GM18507 (cell line): ENCODE measurements at regions not wholly inside any gene's neighbourhood (a gene's known extent, or its start where the extent isn't known, plus 50 kb on each side); places are given as distances from the start of the nearest gene placed in this dataset.
"Not testable (repeated sequence)": the region's sequence is repeated elsewhere in the genome, so short reads cannot be mapped to it uniquely, and the experiment has no call there.

Source experiments
- DNase-seq: peaks from one replicate; pipeline ENCODE4 v3.0.0; 2011; ENCODE audit warnings: low read depth; ENCODE audit not compliant: insufficient read length; ENCODE audit errors: extremely low spot score
- FAIRE-seq: peaks from 2 replicates; lab custom pipeline; 2011; peaks lifted over from hg19 to GRCh38; lab: Jason Lieb, UNC

- no peak for DNase-seq
- no peak for FAIRE-seq
Measured at GRCh38 chr4:1589098-1589497, 95.0 kb downstream of the FAM53A start.

- DNase-seq: no peak
- no peak for FAIRE-seq
Measured at GRCh38 chr4:1588306-1588705, 95.8 kb downstream of the FAM53A start.

GRCh38 chr4:1584498-1584897 is 99.6 kb downstream of the FAM53A start:
- no peak for FAIRE-seq
- no peak for DNase-seq

GRCh38 chr4:1583859-1584258 is 100.3 kb downstream of the FAM53A start:
- DNase-seq (no peak), FAIRE-seq (no peak)

- FAIRE-seq (no peak), DNase-seq (no peak)
Measured at GRCh38 chr4:1583051-1583785, 100.9 kb downstream of the FAM53A start.

GRCh38 chr4:1582227-1582626 is 101.9 kb downstream of the FAM53A start:
- FAIRE-seq (no peak), DNase-seq (no peak)

GRCh38 chr4:1581164-1581894 is 102.8 kb downstream of the FAM53A start:
- peak; percentile 79 for DNase-seq
- peak; percentile 93 for FAIRE-seq

GRCh38 chr4:1580692-1581012 is 103.5 kb downstream of the FAM53A start:
- DNase-seq, FAIRE-seq: not testable (repeated sequence)

GRCh38 chr4:1579901-1580691 is 104.0 kb downstream of the FAM53A start:
- DNase-seq (peak; percentile 83), FAIRE-seq (peak; percentile 74)

- FAIRE-seq: no peak
- peak; percentile 62 for DNase-seq
Measured at GRCh38 chr4:1579001-1579900, 104.9 kb downstream of the FAM53A start.

- DNase-seq (no peak), FAIRE-seq (no peak)
Measured at GRCh38 chr4:1578251-1578773, 105.8 kb downstream of the FAM53A start.

GRCh38 chr4:1577822-1578217 is 106.3 kb downstream of the FAM53A start:
- no peak for DNase-seq
- no peak for FAIRE-seq

GRCh38 chr4:1576961-1577821 is 106.9 kb downstream of the FAM53A start:
- FAIRE-seq: no peak
- no peak for DNase-seq

- FAIRE-seq: no peak
- no peak for DNase-seq
Measured at GRCh38 chr4:1576304-1576960, 107.7 kb downstream of the FAM53A start.

GRCh38 chr4:1575418-1576303 is 108.5 kb downstream of the FAM53A start:
- no peak for FAIRE-seq

GRCh38 chr4:1574601-1575417 is 109.3 kb downstream of the FAM53A start:
- FAIRE-seq (no peak), DNase-seq (no peak)

More at GRCh38 chr4:1575418-1576303, 108.5 kb downstream of the FAM53A start:
- DNase-seq: no peak
